Ectodermal cell (in vitro differentiated cells): ENCODE measurements at regions not wholly inside any gene's neighbourhood (a gene's known extent, or its start where the extent isn't known, plus 50 kb on each side); places are given as distances from the start of the nearest gene placed in this dataset.

Experiments used
- H3K27ac ChIP-seq: 2 replicates; pipeline ENCODE4 v1.7.0; 2013; ENCODE audit warnings: mild to moderate bottlenecking, low read depth, low read length; ENCODE audit not compliant: insufficient read depth, poor library complexity, severe bottlenecking
- H3K27me3 ChIP-seq: 2 replicates; pipeline ENCODE4 v1.7.0; 2013; ENCODE audit warnings: mild to moderate bottlenecking, low read length; ENCODE audit not compliant: insufficient read depth, control insufficient read depth, poor library complexity, severe bottlenecking
- H3K36me3 ChIP-seq: one replicate; pipeline ENCODE4 v1.7.0; 2013; ENCODE audit warnings: low read length; ENCODE audit not compliant: control insufficient read depth, insufficient read depth
- H3K4me1 ChIP-seq: one replicate; pipeline ENCODE4 v1.7.0; 2013; ENCODE audit warnings: low read length; ENCODE audit not compliant: control insufficient read depth, insufficient read depth
- H3K4me3 ChIP-seq: 2 replicates; pipeline ENCODE4 v1.7.0; 2013; ENCODE audit warnings: low read depth, low read length, control low read depth; ENCODE audit not compliant: insufficient read depth
- H3K9me3 ChIP-seq: 2 replicates; pipeline ENCODE4 v1.7.0; 2013; ENCODE audit warnings: mild to moderate bottlenecking, low read length, moderate library complexity; ENCODE audit not compliant: control insufficient read depth
- WGBS, 2 experiments: methylation state at CpG; one replicate each; pipeline ENCODE4 v1.1.7; 2013; ENCODE audit warnings: missing lambda C conversion rate in 2 of 2; 5-methylcytosine and 5-hydroxymethylcytosine counted together

GRCh38 chr10:84837877-84838276, 509.5 kb downstream of the CCSER2 start:
- H3K27me3 ChIP-seq = no peaks in the 10 kb centered on the region
- no peak overlapping the region for H3K27ac ChIP-seq

GRCh38 chr10:84838851-84839250, 510.5 kb downstream of the CCSER2 start:
- Histone ChIP-seq H3K27me3 (no peaks in the 10 kb centered on the region), H3K27ac (no peak overlapping the region), H3K36me3 (no peaks in the 10 kb centered on the region), H3K4me1 (peaks cover 8% of the 10 kb centered on the region), H3K9me3 (no peaks in the 10 kb centered on the region), H3K4me3 (no peak overlapping the region)
- 95 to 96% methylated on average over 6 of the region's 6 CpGs for WGBS, 2 experiments

More at GRCh38 chr10:84837877-84838276, 509.5 kb downstream of the CCSER2 start:
- no peaks in the 10 kb centered on the region for H3K9me3 ChIP-seq
- H3K4me1 ChIP-seq = peaks cover 8% of the 10 kb centered on the region
- no peak overlapping the region for H3K4me3 ChIP-seq
- WGBS, 2 experiments = 95 to 96% methylated on average over 10 of the region's 10 CpGs
- H3K36me3 ChIP-seq = no peaks in the 10 kb centered on the region

- H3K9me3 ChIP-seq = no peaks in the 10 kb centered on the region
Observed at GRCh38 chr10:84842593-84842992, 514.2 kb downstream of the CCSER2 start.

GRCh38 chr10:84844461-84844860, 516.1 kb downstream of the CCSER2 start:
- no peak overlapping the region for H3K27ac ChIP-seq
- WGBS, 2 experiments = 90 to 97% methylated on average over 2 of the region's 2 CpGs
- H3K4me1 ChIP-seq = peaks cover 22% of the 10 kb centered on the region
- H3K27me3 ChIP-seq = no peaks in the 10 kb centered on the region
- H3K9me3 ChIP-seq = no peaks in the 10 kb centered on the region
- no peak overlapping the region for H3K4me3 ChIP-seq
- no peaks in the 10 kb centered on the region for H3K36me3 ChIP-seq

More at GRCh38 chr10:84842593-84842992, 514.2 kb downstream of the CCSER2 start:
- Histone ChIP-seq H3K27ac (no peak overlapping the region), H3K36me3 (no peaks in the 10 kb centered on the region), H3K27me3 (no peaks in the 10 kb centered on the region), H3K4me1 (peaks cover 20% of the 10 kb centered on the region), H3K4me3 (no peak overlapping the region)

- Histone ChIP-seq H3K4me3 (no peak overlapping the region), H3K36me3 (no peaks in the 10 kb centered on the region), H3K27ac (no peak overlapping the region), H3K4me1 (peaks cover 22% of the 10 kb centered on the region), H3K9me3 (no peaks in the 10 kb centered on the region), H3K27me3 (no peaks in the 10 kb centered on the region)
- 89 to 95% methylated on average over 2 of the region's 2 CpGs for WGBS, 2 experiments
Observed at GRCh38 chr10:84845628-84846261, 517.4 kb downstream of the CCSER2 start.

GRCh38 chr10:84846658-84847316, 518.4 kb downstream of the CCSER2 start:
- Histone ChIP-seq H3K27me3 (no peaks in the 10 kb centered on the region), H3K4me3 (no peak overlapping the region), H3K27ac (peak overlapping the region; percentile 45), H3K9me3 (no peaks in the 10 kb centered on the region), H3K4me1 (peaks cover 22% of the 10 kb centered on the region), H3K36me3 (no peaks in the 10 kb centered on the region)
- WGBS, 2 experiments = 52 to 54% methylated on average over 4 of the region's 4 CpGs

GRCh38 chr10:84848967-84849366, 520.6 kb downstream of the CCSER2 start:
- WGBS, 2 experiments = 95 to 97% methylated on average over 2 of the region's 2 CpGs
- Histone ChIP-seq H3K4me3 (no peak overlapping the region), H3K27me3 (no peaks in the 10 kb centered on the region), H3K36me3 (no peaks in the 10 kb centered on the region), H3K9me3 (no peaks in the 10 kb centered on the region), H3K4me1 (peaks cover 22% of the 10 kb centered on the region), H3K27ac (no peak overlapping the region)

GRCh38 chr10:84850826-84851225, 522.4 kb downstream of the CCSER2 start:
- peaks cover 20% of the 10 kb centered on the region for H3K4me1 ChIP-seq
- H3K27me3 ChIP-seq = no peaks in the 10 kb centered on the region
- 91 to 94% methylated on average over 6 of the region's 6 CpGs for WGBS, 2 experiments
- no peaks in the 10 kb centered on the region for H3K9me3 ChIP-seq
- H3K4me3 ChIP-seq = no peak overlapping the region
- H3K27ac ChIP-seq = no peak overlapping the region
- no peaks in the 10 kb centered on the region for H3K36me3 ChIP-seq

- no peaks in the 10 kb centered on the region for H3K27me3 ChIP-seq
- no peak overlapping the region for H3K4me3 ChIP-seq
- whole genome bisulfite sequencing, 2 experiments = 75 to 76% methylated on average over 3 of the region's 3 CpGs
- no peaks in the 10 kb centered on the region for H3K4me1 ChIP-seq
- H3K9me3 ChIP-seq = no peaks in the 10 kb centered on the region
- H3K36me3 ChIP-seq = no peaks in the 10 kb centered on the region
- H3K27ac ChIP-seq = no peak overlapping the region
Observed at GRCh38 chr10:84854439-84854838, 526.0 kb downstream of the CCSER2 start.

- WGBS, 2 experiments = 96 to 100% methylated on average over 4 of the region's 4 CpGs
- no peaks in the 10 kb centered on the region for H3K36me3 ChIP-seq
- no peak overlapping the region for H3K4me3 ChIP-seq
- no peaks in the 10 kb centered on the region for H3K9me3 ChIP-seq
- no peaks in the 10 kb centered on the region for H3K4me1 ChIP-seq
- H3K27ac ChIP-seq = no peak overlapping the region
- no peaks in the 10 kb centered on the region for H3K27me3 ChIP-seq
Observed at GRCh38 chr10:84860855-84861254, 532.5 kb downstream of the CCSER2 start.
